GM10266 (cell line): ENCODE measurements at regions not wholly inside any gene's neighbourhood (a gene's known extent, or its start where the extent isn't known, plus 50 kb on each side); places are given as distances from the start of the nearest gene placed in this dataset.

Experiments used
- DNase-seq: peaks from one replicate; pipeline ENCODE4 v3.0.0; 2012; ENCODE audit errors: extremely low spot score
- CTCF ChIP-seq: IDR thresholded peaks from 2 replicates; pipeline ENCODE4 v1.5.1; 2012; ENCODE audit warnings: mild to moderate bottlenecking, low read depth; ENCODE audit not compliant: control insufficient read depth, insufficient read depth; ENCODE audit errors: missing control alignments

- no peak for TF ChIP-seq CTCF
- DNase-seq, result no peak
Observed at GRCh38 chr12:114237230-114237629, 168.7 kb downstream of the TBX5 start.

- TF ChIP-seq CTCF, result no peak
- DNase-seq, result no peak
Observed at GRCh38 chr12:114232187-114232586, 173.8 kb downstream of the TBX5 start.

- DNase-seq, result no peak
- no peak for TF ChIP-seq CTCF
Observed at GRCh38 chr12:114229150-114229549, 176.8 kb downstream of the TBX5 start.

- TF ChIP-seq CTCF, result no peak
- no peak for DNase-seq
Observed at GRCh38 chr12:114226241-114226928, 179.6 kb downstream of the TBX5 start.

DNA sequence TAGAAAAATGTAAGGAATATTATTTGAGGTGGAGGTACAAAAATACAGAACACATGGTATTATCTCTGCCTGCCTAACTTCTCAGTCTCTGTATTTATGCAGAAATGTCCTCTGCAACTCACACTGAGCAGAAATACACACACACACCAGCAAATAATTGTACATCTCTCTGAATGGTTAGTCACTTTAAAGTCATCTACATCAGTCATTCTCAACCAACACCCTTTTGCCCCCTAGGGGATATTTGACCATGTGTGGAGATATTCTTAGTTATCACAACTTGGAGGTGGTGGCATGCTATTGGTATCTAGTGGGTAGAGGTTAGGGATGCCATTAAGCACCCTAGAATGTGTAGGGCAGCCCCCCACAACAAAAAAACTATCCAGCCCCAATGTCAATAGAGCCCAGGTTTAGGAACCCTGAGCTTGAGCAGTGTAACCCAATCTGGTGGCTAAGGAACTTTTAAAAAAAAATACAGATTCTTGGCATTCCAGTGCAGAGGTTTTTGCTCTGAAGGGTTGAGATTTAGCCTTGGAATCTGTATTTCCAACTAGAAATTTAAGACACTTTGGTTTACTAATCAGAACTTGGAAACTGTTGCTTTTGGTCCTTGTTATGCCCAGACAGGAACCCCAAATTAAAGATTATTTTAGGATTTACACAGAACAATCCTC lies 183.8 kb downstream of the TBX5 start:
- DNase-seq, result no peak
- no peak for TF ChIP-seq CTCF

- no peak for DNase-seq
- no peak for TF ChIP-seq CTCF
Observed at GRCh38 chr12:114221136-114221833, 184.7 kb downstream of the TBX5 start.

GRCh38 chr12:114220311-114220710 lies 185.6 kb downstream of the TBX5 start:
- TF ChIP-seq CTCF, result no peak
- DNase-seq, result no peak
